AG09309 (cell line): ENCODE measurements at regions not wholly inside any gene's neighbourhood (a gene's known extent, or its start where the extent isn't known, plus 50 kb on each side); places are given as distances from the start of the nearest gene placed in this dataset.
"Not testable (repeated sequence)": the region's sequence is repeated elsewhere in the genome, so short reads cannot be mapped to it uniquely, and the experiment has no call there.

Experiments used
- DNase-seq: peaks from one replicate; pipeline ENCODE4 v3.0.0-alpha.2; 2010; ENCODE audit warnings: low read depth
- H3K4me3 ChIP-seq: 2 replicates; pipeline ENCODE4 v1.5.1; 2011; ENCODE audit warnings: mild to moderate bottlenecking, low read depth, low read length, moderate library complexity; ENCODE audit not compliant: control insufficient read depth
- TF ChIP-seq, protein P1 (sequence below): IDR thresholded peaks from 2 replicates; pipeline ENCODE4 v1.5.1; 2011; ENCODE audit warnings: mild to moderate bottlenecking, low read depth, low read length, inconsistent platforms; ENCODE audit not compliant: insufficient read depth, control insufficient read depth; ENCODE audit errors: missing control alignments

GRCh38 chr5:93954421-93955069 is 213.1 kb upstream of the POU5F2 start:
- H3K4me3 ChIP-seq, result no peak overlapping the region
- no peak for DNase-seq
- TF ChIP-seq, protein P1, sequence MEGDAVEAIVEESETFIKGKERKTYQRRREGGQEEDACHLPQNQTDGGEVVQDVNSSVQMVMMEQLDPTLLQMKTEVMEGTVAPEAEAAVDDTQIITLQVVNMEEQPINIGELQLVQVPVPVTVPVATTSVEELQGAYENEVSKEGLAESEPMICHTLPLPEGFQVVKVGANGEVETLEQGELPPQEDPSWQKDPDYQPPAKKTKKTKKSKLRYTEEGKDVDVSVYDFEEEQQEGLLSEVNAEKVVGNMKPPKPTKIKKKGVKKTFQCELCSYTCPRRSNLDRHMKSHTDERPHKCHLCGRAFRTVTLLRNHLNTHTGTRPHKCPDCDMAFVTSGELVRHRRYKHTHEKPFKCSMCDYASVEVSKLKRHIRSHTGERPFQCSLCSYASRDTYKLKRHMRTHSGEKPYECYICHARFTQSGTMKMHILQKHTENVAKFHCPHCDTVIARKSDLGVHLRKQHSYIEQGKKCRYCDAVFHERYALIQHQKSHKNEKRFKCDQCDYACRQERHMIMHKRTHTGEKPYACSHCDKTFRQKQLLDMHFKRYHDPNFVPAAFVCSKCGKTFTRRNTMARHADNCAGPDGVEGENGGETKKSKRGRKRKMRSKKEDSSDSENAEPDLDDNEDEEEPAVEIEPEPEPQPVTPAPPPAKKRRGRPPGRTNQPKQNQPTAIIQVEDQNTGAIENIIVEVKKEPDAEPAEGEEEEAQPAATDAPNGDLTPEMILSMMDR, result no peak

- no peak overlapping the region for H3K4me3 ChIP-seq
- TF ChIP-seq, protein P1, result no peak
- no peak for DNase-seq
Measured at GRCh38 chr5:93953442-93953841, 212.0 kb upstream of the POU5F2 start.

- DNase-seq, result no peak
- TF ChIP-seq, protein P1, result no peak
Measured at GRCh38 chr5:93941897-93942296, 200.5 kb upstream of the POU5F2 start.

GRCh38 chr5:93933269-93933668 is 191.9 kb upstream of the POU5F2 start:
- not testable (repeated sequence) for DNase-seq, H3K4me3 ChIP-seq

More at GRCh38 chr5:93941897-93942296, 200.5 kb upstream of the POU5F2 start:
- no peak overlapping the region for H3K4me3 ChIP-seq

GRCh38 chr5:93930098-93930497 is 188.7 kb upstream of the POU5F2 start:
- TF ChIP-seq, protein P1, result no peak
- no peak overlapping the region for H3K4me3 ChIP-seq
- DNase-seq, result no peak

DNA sequence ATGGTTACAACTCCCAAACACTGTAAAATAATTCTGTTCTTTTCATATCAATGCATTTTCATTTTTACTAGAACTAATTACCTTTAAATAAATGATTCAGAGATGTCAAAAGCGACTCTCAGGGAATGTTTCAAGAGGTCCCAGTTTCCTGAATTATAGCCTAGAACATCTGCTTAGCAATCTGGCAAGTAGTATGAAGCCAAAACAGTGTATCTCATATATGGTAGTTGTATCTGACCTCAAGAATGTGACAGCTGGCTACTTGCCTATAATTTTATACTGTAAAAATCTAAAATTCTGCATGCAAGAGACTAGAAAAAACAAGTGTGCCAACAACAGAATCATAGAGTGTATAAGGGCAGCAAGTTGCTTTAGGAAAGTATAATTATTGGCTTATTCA is 187.7 kb upstream of the POU5F2 start:
- DNase-seq, result no peak
- H3K4me3 ChIP-seq, result no peak overlapping the region
- TF ChIP-seq, protein P1, result no peak

DNA sequence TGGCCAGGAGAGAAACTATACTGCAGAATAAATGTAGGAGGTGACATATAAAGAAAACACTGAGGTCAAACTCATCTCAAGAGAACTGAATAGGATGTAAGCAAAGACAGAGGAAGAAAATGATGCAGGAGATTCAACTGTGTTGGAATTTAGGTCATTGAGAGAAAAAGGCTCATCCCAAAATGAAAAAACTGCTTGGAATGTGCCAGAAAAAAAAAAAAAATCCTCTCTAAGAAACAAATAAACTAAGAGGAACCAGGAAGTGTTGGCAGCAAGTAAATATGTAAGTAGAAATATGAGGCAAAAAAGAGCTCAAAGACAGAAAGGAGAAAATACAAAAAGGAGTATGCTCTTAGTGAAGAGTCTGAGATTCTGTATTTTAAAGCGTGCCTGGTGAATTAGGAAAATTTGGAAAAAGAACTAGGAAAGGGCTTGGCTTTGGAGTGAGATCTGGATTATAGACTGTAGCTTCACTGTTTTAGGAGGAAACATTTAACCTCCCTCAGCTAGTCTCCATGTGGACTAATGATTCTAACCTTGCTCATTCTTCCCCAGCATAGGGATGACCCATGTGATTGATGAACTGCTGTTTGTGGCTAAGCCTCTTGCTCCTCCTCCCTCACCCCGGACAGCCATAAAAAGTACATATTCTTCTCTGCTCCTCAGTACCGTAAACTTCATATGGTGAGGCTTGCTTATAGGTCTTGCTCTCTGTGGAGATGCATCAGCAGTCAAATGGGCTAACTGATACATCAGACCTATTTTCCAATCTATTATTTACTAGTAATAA is 185.6 kb upstream of the POU5F2 start:
- DNase-seq, result no peak
- TF ChIP-seq, protein P1, result no peak
- no peak overlapping the region for H3K4me3 ChIP-seq
